ENCODE measurements at regions not wholly inside any gene's neighbourhood (a gene's known extent, or its start where the extent isn't known, plus 50 kb on each side); places are given as distances from the start of the nearest gene placed in this dataset.

DNA sequence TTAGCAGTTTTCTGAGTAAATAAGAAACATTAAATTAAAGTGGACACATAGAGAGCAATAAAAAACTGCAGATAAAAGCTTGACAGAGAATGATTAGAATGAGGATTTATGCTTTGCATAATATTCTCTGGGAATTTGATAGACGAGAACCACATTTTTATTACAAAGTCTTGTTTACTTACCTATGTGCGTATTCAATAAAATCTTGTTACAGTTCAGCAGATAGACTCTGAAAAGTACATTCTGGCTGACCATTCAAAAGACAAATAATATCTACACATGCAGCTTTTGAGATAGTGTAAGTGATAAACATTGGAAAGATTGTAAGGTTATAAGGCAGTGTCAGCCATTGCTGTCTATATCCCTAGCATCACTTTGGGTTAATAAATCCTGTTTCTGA lies 381.6 kb downstream of the NYAP2 start:
- CTCF ChIA-PET, result no interaction called here
- TF ChIP-seq, protein P1, sequence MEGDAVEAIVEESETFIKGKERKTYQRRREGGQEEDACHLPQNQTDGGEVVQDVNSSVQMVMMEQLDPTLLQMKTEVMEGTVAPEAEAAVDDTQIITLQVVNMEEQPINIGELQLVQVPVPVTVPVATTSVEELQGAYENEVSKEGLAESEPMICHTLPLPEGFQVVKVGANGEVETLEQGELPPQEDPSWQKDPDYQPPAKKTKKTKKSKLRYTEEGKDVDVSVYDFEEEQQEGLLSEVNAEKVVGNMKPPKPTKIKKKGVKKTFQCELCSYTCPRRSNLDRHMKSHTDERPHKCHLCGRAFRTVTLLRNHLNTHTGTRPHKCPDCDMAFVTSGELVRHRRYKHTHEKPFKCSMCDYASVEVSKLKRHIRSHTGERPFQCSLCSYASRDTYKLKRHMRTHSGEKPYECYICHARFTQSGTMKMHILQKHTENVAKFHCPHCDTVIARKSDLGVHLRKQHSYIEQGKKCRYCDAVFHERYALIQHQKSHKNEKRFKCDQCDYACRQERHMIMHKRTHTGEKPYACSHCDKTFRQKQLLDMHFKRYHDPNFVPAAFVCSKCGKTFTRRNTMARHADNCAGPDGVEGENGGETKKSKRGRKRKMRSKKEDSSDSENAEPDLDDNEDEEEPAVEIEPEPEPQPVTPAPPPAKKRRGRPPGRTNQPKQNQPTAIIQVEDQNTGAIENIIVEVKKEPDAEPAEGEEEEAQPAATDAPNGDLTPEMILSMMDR (IDR thresholded peaks at IDR 0.05; ENCODE audit: unreplicated experiment), result no peak
- H3K4me1 Mint-ChIP-seq (ENCODE audit: low read depth, unreplicated experiment), result no peaks in the 10 kb centered on the region
- no peak for DNase-seq
- intact Hi-C loops (cut with micrococcal nuclease; ENCODE audit: unreplicated experiment), result no loop called here
- H3K9me3 Mint-ChIP-seq (ENCODE audit: low read depth, unreplicated experiment), result peaks cover 2% of the 10 kb centered on the region
- no peak overlapping the region for H3K27ac Mint-ChIP-seq (ENCODE audit: unreplicated experiment)
- no peaks in the 10 kb centered on the region for H3K36me3 Mint-ChIP-seq (ENCODE audit: insufficient read depth, unreplicated experiment)
- BruUV-seq (replicated peaks), result no TSS peak
- no peaks in the 10 kb centered on the region for H3K27me3 Mint-ChIP-seq (ENCODE audit: unreplicated experiment)
- H3K4me3 Mint-ChIP-seq (ENCODE audit: low read depth, unreplicated experiment), result no peak overlapping the region

DNA sequence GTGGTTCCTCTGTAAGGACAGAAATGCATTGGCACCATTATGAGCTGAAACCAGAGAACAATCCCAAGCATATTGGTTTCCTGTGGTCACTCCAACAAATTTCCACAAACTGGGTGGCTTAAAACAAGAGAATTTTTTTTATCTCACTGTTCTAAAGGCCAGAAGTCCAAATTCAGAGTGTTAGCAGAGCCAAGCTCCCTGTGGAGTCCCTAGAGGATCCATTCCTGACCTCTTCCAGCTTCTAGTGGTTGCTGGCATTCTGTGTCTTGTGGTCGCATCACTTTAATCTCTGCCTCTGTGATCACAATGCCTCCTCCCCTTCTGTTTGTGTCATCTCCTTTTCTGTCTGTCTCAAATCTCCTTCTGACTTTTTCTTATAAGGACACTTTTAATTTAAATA lies 380.3 kb downstream of the NYAP2 start:
- H3K27ac Mint-ChIP-seq (ENCODE audit: unreplicated experiment), result no peak overlapping the region
- no peaks in the 10 kb centered on the region for H3K36me3 Mint-ChIP-seq (ENCODE audit: insufficient read depth, unreplicated experiment)
- H3K9me3 Mint-ChIP-seq (ENCODE audit: low read depth, unreplicated experiment), result peaks cover 2% of the 10 kb centered on the region
- DNase-seq, result no peak
- H3K27me3 Mint-ChIP-seq (ENCODE audit: unreplicated experiment), result no peaks in the 10 kb centered on the region
- CTCF ChIA-PET, result no interaction called here
- intact Hi-C loops (cut with micrococcal nuclease; ENCODE audit: unreplicated experiment), result no loop called here
- H3K4me1 Mint-ChIP-seq (ENCODE audit: low read depth, unreplicated experiment), result no peaks in the 10 kb centered on the region
- BruUV-seq (replicated peaks), result no TSS peak
- TF ChIP-seq, protein P1 (IDR thresholded peaks at IDR 0.05; ENCODE audit: unreplicated experiment), result no peak
- no peak overlapping the region for H3K4me3 Mint-ChIP-seq (ENCODE audit: low read depth, unreplicated experiment)

DNA sequence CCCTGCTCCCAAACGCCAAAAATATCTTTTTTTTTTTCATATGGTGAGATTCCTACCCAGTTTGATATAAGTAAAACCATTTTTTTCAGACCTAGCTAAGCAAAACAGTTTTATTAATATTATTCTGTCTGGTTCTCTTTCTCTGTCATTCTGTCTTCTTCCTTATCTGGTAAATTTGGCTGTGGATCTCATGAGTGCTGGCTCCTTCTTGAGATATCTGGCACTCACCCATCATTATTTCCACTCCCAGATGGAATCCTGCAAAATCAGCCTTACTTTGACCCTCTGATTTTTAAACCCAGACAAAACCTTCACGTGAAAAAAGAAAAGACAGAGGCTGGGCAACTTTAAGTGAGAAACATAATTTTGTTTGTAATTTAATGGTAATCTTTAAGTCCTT lies 373.6 kb downstream of the NYAP2 start:
- Mint-ChIP-seq H3K9me3 (ENCODE audit: low read depth, unreplicated experiment) (peaks cover 5% of the 10 kb centered on the region), H3K36me3 (ENCODE audit: insufficient read depth, unreplicated experiment) (no peaks in the 10 kb centered on the region), H3K4me3 (ENCODE audit: low read depth, unreplicated experiment) (no peak overlapping the region), H3K27me3 (ENCODE audit: unreplicated experiment) (no peaks in the 10 kb centered on the region), H3K27ac (ENCODE audit: unreplicated experiment) (no peak overlapping the region), H3K4me1 (ENCODE audit: low read depth, unreplicated experiment) (no peaks in the 10 kb centered on the region)
- DNase-seq, result no peak
- intact Hi-C loops (cut with micrococcal nuclease; ENCODE audit: unreplicated experiment), result no loop called here
- TF ChIP-seq, protein P1 (IDR thresholded peaks at IDR 0.05; ENCODE audit: unreplicated experiment), result no peak
- CTCF ChIA-PET, result no interaction called here
- no TSS peak for BruUV-seq (replicated peaks)

DNA sequence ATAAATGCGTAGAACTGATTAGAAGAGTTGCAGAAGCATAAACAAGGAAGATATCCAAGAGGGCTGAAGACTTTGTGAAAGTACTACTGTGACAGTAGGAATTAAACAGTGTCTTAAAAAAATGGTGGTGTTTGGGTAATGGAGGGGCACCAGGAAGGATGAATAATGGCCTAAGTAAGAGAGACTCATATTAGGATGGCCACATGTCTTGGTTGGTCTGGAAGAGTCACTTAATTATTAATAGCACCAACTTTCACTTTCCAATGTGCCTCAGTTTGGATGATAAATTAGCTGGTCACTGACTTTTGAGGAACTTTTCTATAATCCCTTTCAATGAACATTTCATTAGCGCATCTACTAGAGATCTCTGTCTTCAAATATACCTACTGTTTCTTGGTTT lies 372.2 kb downstream of the NYAP2 start:
- Mint-ChIP-seq H3K4me1 (ENCODE audit: low read depth, unreplicated experiment) (no peaks in the 10 kb centered on the region), H3K4me3 (ENCODE audit: low read depth, unreplicated experiment) (no peak overlapping the region), H3K36me3 (ENCODE audit: insufficient read depth, unreplicated experiment) (no peaks in the 10 kb centered on the region), H3K27ac (ENCODE audit: unreplicated experiment) (no peak overlapping the region), H3K9me3 (ENCODE audit: low read depth, unreplicated experiment) (peaks cover 3% of the 10 kb centered on the region), H3K27me3 (ENCODE audit: unreplicated experiment) (no peaks in the 10 kb centered on the region)
- BruUV-seq (replicated peaks), result no TSS peak
- intact Hi-C loops (cut with micrococcal nuclease; ENCODE audit: unreplicated experiment), result no loop called here
- CTCF ChIA-PET, result no interaction called here
- no peak for DNase-seq
- TF ChIP-seq, protein P1 (IDR thresholded peaks at IDR 0.05; ENCODE audit: unreplicated experiment), result no peak

DNA sequence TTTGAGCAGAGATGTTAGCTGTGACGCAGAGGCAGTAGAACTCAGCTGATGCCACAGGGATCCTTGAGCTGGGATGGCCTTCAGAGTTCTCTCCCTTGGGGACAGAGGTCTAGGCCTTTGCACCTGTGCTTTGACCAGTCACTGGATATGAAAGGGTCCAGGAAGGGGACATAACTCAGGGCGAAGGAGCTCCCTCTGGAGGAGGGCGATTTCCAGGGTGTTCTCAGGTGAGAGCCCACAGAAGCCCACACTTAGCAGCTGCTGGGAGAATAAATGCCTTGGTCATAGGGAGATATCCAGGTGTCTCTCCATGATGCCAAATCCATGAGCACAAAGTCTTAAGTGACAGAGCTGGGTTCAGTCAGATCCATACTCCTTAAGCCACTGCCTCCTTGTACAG lies 369.2 kb downstream of the NYAP2 start:
- H3K4me1 Mint-ChIP-seq (ENCODE audit: low read depth, unreplicated experiment), result no peaks in the 10 kb centered on the region
- no peaks in the 10 kb centered on the region for H3K27me3 Mint-ChIP-seq (ENCODE audit: unreplicated experiment)
- CTCF ChIA-PET, result no interaction called here
- intact Hi-C loops (cut with micrococcal nuclease; ENCODE audit: unreplicated experiment), result no loop called here
- no peak for DNase-seq
- H3K27ac Mint-ChIP-seq (ENCODE audit: unreplicated experiment), result no peak overlapping the region
- BruUV-seq (replicated peaks), result no TSS peak
- H3K36me3 Mint-ChIP-seq (ENCODE audit: insufficient read depth, unreplicated experiment), result no peaks in the 10 kb centered on the region
- no peaks in the 10 kb centered on the region for H3K9me3 Mint-ChIP-seq (ENCODE audit: low read depth, unreplicated experiment)
- TF ChIP-seq, protein P1 (IDR thresholded peaks at IDR 0.05; ENCODE audit: unreplicated experiment), result no peak
- H3K4me3 Mint-ChIP-seq (ENCODE audit: low read depth, unreplicated experiment), result no peak overlapping the region

All from Calu3 (cell line).